ENCODE measurements at regions not wholly inside any gene's neighbourhood (a gene's known extent, or its start where the extent isn't known, plus 50 kb on each side); places are given as distances from the start of the nearest gene placed in this dataset.
A peak's percentile ranks its signal among the peaks of the same experiment; 100 is the strongest.

- no peaks in the 10 kb centered on the region for H3K9me3 ChIP-seq
- H3K4me1 ChIP-seq: no peaks in the 10 kb centered on the region
- H3K27me3 ChIP-seq: no peaks in the 10 kb centered on the region
- no peaks in the 10 kb centered on the region for H3K36me3 ChIP-seq
- no peak overlapping the region for H3K4me3 ChIP-seq
- no peak for TF ChIP-seq CTCF (IDR thresholded peaks at IDR 0.05)
- TF ChIP-seq EP300 (IDR thresholded peaks at IDR 0.05): no peak
- no peak for TF ChIP-seq POLR2A (IDR thresholded peaks at IDR 0.05)
- WGBS, 2 donors: 53 to 62% methylated on average over 5 of the region's 5 CpGs
- DNase-seq (ENCODE audit: low spot score in 2 of 2): no peak
- H3K27ac ChIP-seq: no peak overlapping the region
These were observed 378.5 kb upstream of the TSHZ2 start for GRCh38 chr20:52593654-52594053.

- H3K27ac ChIP-seq: no peak overlapping the region
- H3K4me1 ChIP-seq: no peaks in the 10 kb centered on the region
- H3K27me3 ChIP-seq: no peaks in the 10 kb centered on the region
- DNase-seq (ENCODE audit: low spot score in 2 of 2): no peak
- H3K9me3 ChIP-seq: no peaks in the 10 kb centered on the region
- H3K4me3 ChIP-seq: no peak overlapping the region
- no peak for TF ChIP-seq EP300 (IDR thresholded peaks at IDR 0.05)
- TF ChIP-seq POLR2A (IDR thresholded peaks at IDR 0.05): no peak
- TF ChIP-seq CTCF (IDR thresholded peaks at IDR 0.05): no peak
- H3K36me3 ChIP-seq: no peaks in the 10 kb centered on the region
- 67 to 74% methylated on average over 3 of the region's 3 CpGs for WGBS, 2 donors
These were observed 379.6 kb upstream of the TSHZ2 start for GRCh38 chr20:52592567-52592966.

GRCh38 chr20:52590100-52590499, 382.1 kb upstream of the TSHZ2 start:
- peak in 1 of 2 donors; percentile 18 for DNase-seq (ENCODE audit: low spot score in 2 of 2)
- Histone ChIP-seq H3K4me1 (no peaks in the 10 kb centered on the region), H3K27ac (no peak overlapping the region), H3K4me3 (no peak overlapping the region), H3K36me3 (no peaks in the 10 kb centered on the region), H3K27me3 (no peaks in the 10 kb centered on the region), H3K9me3 (no peaks in the 10 kb centered on the region)
- WGBS, 2 donors: 70 to 84% methylated on average over 2 of the region's 2 CpGs
- TF ChIP-seq EP300 (IDR thresholded peaks at IDR 0.05): peak in 1 of 2 donors; percentile 30
- no peak for TF ChIP-seq CTCF (IDR thresholded peaks at IDR 0.05)

- 69 to 74% methylated on average over 3 of the region's 3 CpGs for WGBS, 2 donors
These were observed 382.8 kb upstream of the TSHZ2 start for GRCh38 chr20:52589251-52589812.

GRCh38 chr20:52586660-52587059, 385.5 kb upstream of the TSHZ2 start:
- no peaks in the 10 kb centered on the region for H3K9me3 ChIP-seq
- H3K36me3 ChIP-seq: no peaks in the 10 kb centered on the region
- TF ChIP-seq CTCF (IDR thresholded peaks at IDR 0.05) (no peak), EP300 (IDR thresholded peaks at IDR 0.05) (no peak), POLR2A (IDR thresholded peaks at IDR 0.05) (no peak)
- no peaks in the 10 kb centered on the region for H3K4me1 ChIP-seq
- H3K4me3 ChIP-seq: no peak overlapping the region
- no peak overlapping the region for H3K27ac ChIP-seq
- DNase-seq (ENCODE audit: low spot score in 2 of 2): no peak
- H3K27me3 ChIP-seq: no peaks in the 10 kb centered on the region

More at GRCh38 chr20:52589251-52589812, 382.8 kb upstream of the TSHZ2 start:
- no peak for TF ChIP-seq POLR2A (IDR thresholded peaks at IDR 0.05)
- TF ChIP-seq EP300 (IDR thresholded peaks at IDR 0.05): no peak
- no peak for TF ChIP-seq CTCF (IDR thresholded peaks at IDR 0.05)
- no peaks in the 10 kb centered on the region for H3K27me3 ChIP-seq
- no peak for DNase-seq (ENCODE audit: low spot score in 2 of 2)
- H3K4me3 ChIP-seq: no peak overlapping the region
- no peaks in the 10 kb centered on the region for H3K4me1 ChIP-seq
- H3K36me3 ChIP-seq: no peaks in the 10 kb centered on the region
- H3K27ac ChIP-seq: no peak overlapping the region
- H3K9me3 ChIP-seq: no peaks in the 10 kb centered on the region

Data from tibial nerve (tissue), 4 donors.